ENCODE measurements at regions not wholly inside any gene's neighbourhood (a gene's known extent, or its start where the extent isn't known, plus 50 kb on each side); places are given as distances from the start of the nearest gene placed in this dataset.

GRCh38 chr2:157204401-157204800 lies 53.1 kb upstream of the GALNT5 start:
- Histone ChIP-seq H3K4me3 (ENCODE audit: low read length) (no peak overlapping the region), H3K79me2 (ENCODE audit: control insufficient read depth, low read length) (no peaks in the 10 kb centered on the region), H3K27ac (ENCODE audit: low read depth, low read length) (no peak overlapping the region), H3K36me3 (ENCODE audit: control insufficient read depth, low read length) (no peaks in the 10 kb centered on the region), H3K27me3 (ENCODE audit: control insufficient read depth, low read length) (no peaks in the 10 kb centered on the region), H3K9me2 (replicated peaks; ENCODE audit: control insufficient read depth, low read length) (no peaks in the 10 kb centered on the region), H3K4me1 (ENCODE audit: control insufficient read depth, low read length) (no peaks in the 10 kb centered on the region), H3K9me3 (ENCODE audit: control insufficient read depth, insufficient read depth, low read length) (no peaks in the 10 kb centered on the region), H4K20me1 (ENCODE audit: control insufficient read depth, insufficient read depth, low read depth, low read length) (no peaks in the 10 kb centered on the region), H3F3A (ENCODE audit: control insufficient read depth, insufficient read depth) (no peaks in the 10 kb centered on the region), H3K4me2 (ENCODE audit: low read length) (no peak overlapping the region)
- no peak for TF ChIP-seq EZH2phosphoT487 (IDR thresholded peaks at IDR 0.05; ENCODE audit: borderline replicate concordance, low read length)
- TF ChIP-seq, protein P1, sequence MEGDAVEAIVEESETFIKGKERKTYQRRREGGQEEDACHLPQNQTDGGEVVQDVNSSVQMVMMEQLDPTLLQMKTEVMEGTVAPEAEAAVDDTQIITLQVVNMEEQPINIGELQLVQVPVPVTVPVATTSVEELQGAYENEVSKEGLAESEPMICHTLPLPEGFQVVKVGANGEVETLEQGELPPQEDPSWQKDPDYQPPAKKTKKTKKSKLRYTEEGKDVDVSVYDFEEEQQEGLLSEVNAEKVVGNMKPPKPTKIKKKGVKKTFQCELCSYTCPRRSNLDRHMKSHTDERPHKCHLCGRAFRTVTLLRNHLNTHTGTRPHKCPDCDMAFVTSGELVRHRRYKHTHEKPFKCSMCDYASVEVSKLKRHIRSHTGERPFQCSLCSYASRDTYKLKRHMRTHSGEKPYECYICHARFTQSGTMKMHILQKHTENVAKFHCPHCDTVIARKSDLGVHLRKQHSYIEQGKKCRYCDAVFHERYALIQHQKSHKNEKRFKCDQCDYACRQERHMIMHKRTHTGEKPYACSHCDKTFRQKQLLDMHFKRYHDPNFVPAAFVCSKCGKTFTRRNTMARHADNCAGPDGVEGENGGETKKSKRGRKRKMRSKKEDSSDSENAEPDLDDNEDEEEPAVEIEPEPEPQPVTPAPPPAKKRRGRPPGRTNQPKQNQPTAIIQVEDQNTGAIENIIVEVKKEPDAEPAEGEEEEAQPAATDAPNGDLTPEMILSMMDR (IDR thresholded peaks at IDR 0.05; ENCODE audit: low read depth, low read length, poor library complexity, severe bottlenecking), result no peak

DNA sequence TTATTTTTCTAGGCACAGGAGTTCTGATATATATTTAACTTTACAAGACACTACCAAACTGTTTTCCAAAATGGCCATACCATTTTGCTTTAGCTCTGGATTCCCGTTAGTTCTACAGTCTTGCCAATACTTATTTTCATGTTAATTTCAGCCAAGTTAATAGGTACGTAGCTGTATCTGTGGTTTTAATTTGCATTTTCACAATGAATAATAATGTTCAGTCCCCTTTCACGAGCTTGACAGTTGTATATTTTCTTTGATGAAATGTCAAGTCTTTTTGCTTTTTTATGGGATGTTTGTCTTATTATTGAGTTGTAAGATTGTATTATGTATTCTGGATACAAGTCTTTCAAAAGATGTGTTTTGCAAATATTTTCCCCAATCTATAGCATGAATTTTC lies 50.6 kb upstream of the GALNT5 start:
- no peaks in the 10 kb centered on the region for H3K9me2 ChIP-seq (replicated peaks; ENCODE audit: control insufficient read depth, low read length)
- no peaks in the 10 kb centered on the region for H3K36me3 ChIP-seq (ENCODE audit: control insufficient read depth, low read length)
- H3K79me2 ChIP-seq (ENCODE audit: control insufficient read depth, low read length), result no peaks in the 10 kb centered on the region
- H3K9me3 ChIP-seq (ENCODE audit: control insufficient read depth, insufficient read depth, low read length), result no peaks in the 10 kb centered on the region
- no peaks in the 10 kb centered on the region for H3K27me3 ChIP-seq (ENCODE audit: control insufficient read depth, low read length)
- no peak overlapping the region for H3K4me2 ChIP-seq (ENCODE audit: low read length)
- no peak overlapping the region for H3K27ac ChIP-seq (ENCODE audit: low read depth, low read length)
- no peak for TF ChIP-seq EZH2phosphoT487 (IDR thresholded peaks at IDR 0.05; ENCODE audit: borderline replicate concordance, low read length)
- TF ChIP-seq, protein P1 (IDR thresholded peaks at IDR 0.05; ENCODE audit: low read depth, low read length, poor library complexity, severe bottlenecking), result no peak
- no peaks in the 10 kb centered on the region for H3K4me1 ChIP-seq (ENCODE audit: control insufficient read depth, low read length)
- no peak overlapping the region for H3K4me3 ChIP-seq (ENCODE audit: low read length)
- no peaks in the 10 kb centered on the region for H4K20me1 ChIP-seq (ENCODE audit: control insufficient read depth, insufficient read depth, low read depth, low read length)
- no peaks in the 10 kb centered on the region for H3F3A ChIP-seq (ENCODE audit: control insufficient read depth, insufficient read depth)

Measured in DOHH2 (cell line).